NT2/D1 (cell line): ENCODE measurements at regions not wholly inside any gene's neighbourhood (a gene's known extent, or its start where the extent isn't known, plus 50 kb on each side); places are given as distances from the start of the nearest gene placed in this dataset.

Experiments used
- SUZ12 ChIP-seq: IDR thresholded peaks from 2 replicates; pipeline ENCODE4 v1.6.1; 2011; ENCODE audit not compliant: insufficient read length, insufficient read depth; ENCODE audit errors: extremely low read depth
- YY1 ChIP-seq: IDR thresholded peaks from 2 replicates; pipeline ENCODE4 v1.6.1; 2011; ENCODE audit not compliant: insufficient read length, insufficient read depth
- ZNF274 ChIP-seq: IDR thresholded peaks from 2 replicates; pipeline ENCODE4 v1.6.1; 2011; ENCODE audit warnings: mild to moderate bottlenecking, low read depth, low read length

- no peak for TF ChIP-seq YY1
- TF ChIP-seq SUZ12 = no peak
- no peak for TF ChIP-seq ZNF274
Observed at GRCh38 chr7:22551768-22552513, 52.0 kb upstream of the STEAP1B start.
